ENCODE measurements at regions not wholly inside any gene's neighbourhood (a gene's known extent, or its start where the extent isn't known, plus 50 kb on each side); places are given as distances from the start of the nearest gene placed in this dataset.

GRCh38 chr5:30725073-30725472 is 468.4 kb upstream of the CDH6 start:
- TF ChIP-seq GTF2F1 (IDR thresholded peaks at IDR 0.05; ENCODE audit: borderline replicate concordance, low read depth, low read length) (no peak), POLR2A (IDR thresholded peaks at IDR 0.05; ENCODE audit: control extremely low read depth in 1 of 2, low read depth in 2 of 2, low read length in 2 of 2) (no peak), CTCF (IDR thresholded peaks at IDR 0.05; ENCODE audit: control extremely low read depth in 1 of 3, insufficient read depth in 1 of 3, low read depth in 1 of 3, low read length in 3 of 3) (no peak), CEBPB (IDR thresholded peaks at IDR 0.05; ENCODE audit: low read depth, low read length) (no peak), EZH2 (IDR thresholded peaks at IDR 0.05; ENCODE audit: low read depth, low read length, severe bottlenecking) (no peak), TEAD4 (IDR thresholded peaks at IDR 0.05; ENCODE audit: low read depth, low read length) (no peak), EP300 (IDR thresholded peaks at IDR 0.05; ENCODE audit: borderline replicate concordance in 1 of 2, low read depth in 2 of 2, low read length in 2 of 2) (no peak), YY1 (IDR thresholded peaks at IDR 0.05; ENCODE audit: low read depth, low read length) (no peak), TAF1 (IDR thresholded peaks at IDR 0.05; ENCODE audit: low read depth, low read length) (no peak)
- TF ChIP-seq, protein P1, sequence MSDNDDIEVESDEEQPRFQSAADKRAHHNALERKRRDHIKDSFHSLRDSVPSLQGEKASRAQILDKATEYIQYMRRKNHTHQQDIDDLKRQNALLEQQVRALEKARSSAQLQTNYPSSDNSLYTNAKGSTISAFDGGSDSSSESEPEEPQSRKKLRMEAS (IDR thresholded peaks at IDR 0.05) = no peak
- TF ChIP-seq, protein P2, sequence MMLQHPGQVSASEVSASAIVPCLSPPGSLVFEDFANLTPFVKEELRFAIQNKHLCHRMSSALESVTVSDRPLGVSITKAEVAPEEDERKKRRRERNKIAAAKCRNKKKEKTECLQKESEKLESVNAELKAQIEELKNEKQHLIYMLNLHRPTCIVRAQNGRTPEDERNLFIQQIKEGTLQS (IDR thresholded peaks at IDR 0.05; ENCODE audit: insufficient read depth, low read depth, low read length) = no peak

Measured in H1 (cell line).